GM21367 (cell line): ENCODE measurements at regions not wholly inside any gene's neighbourhood (a gene's known extent, or its start where the extent isn't known, plus 50 kb on each side); places are given as distances from the start of the nearest gene placed in this dataset.

Source experiments
- ATAC-seq: cut with Tn5 transposase; IDR thresholded peaks from one replicate; pipeline ENCODE4 v1.9.1; 2021; ENCODE audit not compliant: unreplicated experiment

- ATAC-seq: no peak
Observed at GRCh38 chr13:73901324-73902068, 232.7 kb downstream of the KLF12 start.

- no peak for ATAC-seq
Observed at GRCh38 chr13:73900591-73900990, 233.6 kb downstream of the KLF12 start.

GRCh38 chr13:73898899-73899298 is 235.3 kb downstream of the KLF12 start:
- no peak for ATAC-seq

GRCh38 chr13:73898276-73898675 is 235.9 kb downstream of the KLF12 start:
- ATAC-seq: no peak

GRCh38 chr13:73894995-73895571 is 239.1 kb downstream of the KLF12 start:
- no peak for ATAC-seq

- no peak for ATAC-seq
Observed at GRCh38 chr13:73893833-73894232, 240.4 kb downstream of the KLF12 start.

- no peak for ATAC-seq
Observed at GRCh38 chr13:73891805-73892204, 242.4 kb downstream of the KLF12 start.

- ATAC-seq: no peak
Observed at GRCh38 chr13:73883162-73883561, 251.0 kb downstream of the KLF12 start.

- no peak for ATAC-seq
Observed at GRCh38 chr13:73880365-73880764, 253.8 kb downstream of the KLF12 start.

- ATAC-seq: no peak
Observed at GRCh38 chr13:73879346-73880015, 254.7 kb downstream of the KLF12 start.

- ATAC-seq: no peak
Observed at GRCh38 chr13:73877399-73877798, 256.8 kb downstream of the KLF12 start.

- no peak for ATAC-seq
Observed at GRCh38 chr13:73876323-73876722, 257.9 kb downstream of the KLF12 start.

- no peak for ATAC-seq
Observed at GRCh38 chr13:73873940-73874830, 260.0 kb downstream of the KLF12 start.

GRCh38 chr13:73872397-73872796 is 261.8 kb downstream of the KLF12 start:
- no peak for ATAC-seq

GRCh38 chr13:73870970-73871935 is 263.0 kb downstream of the KLF12 start:
- no peak for ATAC-seq

- ATAC-seq: no peak
Observed at GRCh38 chr13:73870036-73870741, 264.0 kb downstream of the KLF12 start.

- ATAC-seq: no peak
Observed at GRCh38 chr13:73865027-73865426, 269.2 kb downstream of the KLF12 start.

GRCh38 chr13:73861136-73861535 is 273.1 kb downstream of the KLF12 start:
- no peak for ATAC-seq

GRCh38 chr13:73860501-73860900 is 273.7 kb downstream of the KLF12 start:
- ATAC-seq: no peak
